ENCODE measurements at regions not wholly inside any gene's neighbourhood (a gene's known extent, or its start where the extent isn't known, plus 50 kb on each side); places are given as distances from the start of the nearest gene placed in this dataset.

- TF ChIP-seq CTCF (conservative IDR thresholded peaks at IDR 0.05; ENCODE audit: low read length): no peak; the same call in 1 of the 2 replicates
- no peak overlapping the region for H3K4me3 ChIP-seq (ENCODE audit: low read length)
- no peak for DNase-seq (ENCODE audit: low read depth)
These were observed 139.2 kb downstream of the CDCA7 start for GRCh38 chr2:173493874-173494273.

GRCh38 chr2:173496746-173497145 is 142.1 kb downstream of the CDCA7 start:
- no peak for TF ChIP-seq CTCF (conservative IDR thresholded peaks at IDR 0.05; ENCODE audit: low read length)
- peak overlapping the region; percentile 31 for H3K4me3 ChIP-seq (ENCODE audit: low read length)
- DNase-seq (ENCODE audit: low read depth): peak; percentile 67

- H3K4me3 ChIP-seq (ENCODE audit: low read length): no peak overlapping the region
- DNase-seq (ENCODE audit: low read depth): no peak
- TF ChIP-seq CTCF (conservative IDR thresholded peaks at IDR 0.05; ENCODE audit: low read length): no peak
These were observed 146.3 kb downstream of the CDCA7 start for GRCh38 chr2:173500953-173501352.

GRCh38 chr2:173502296-173502695 is 147.6 kb downstream of the CDCA7 start:
- no peak for DNase-seq (ENCODE audit: low read depth)
- no peak for TF ChIP-seq CTCF (conservative IDR thresholded peaks at IDR 0.05; ENCODE audit: low read length)
- no peak overlapping the region for H3K4me3 ChIP-seq (ENCODE audit: low read length)

- H3K4me3 ChIP-seq (ENCODE audit: low read length): no peak overlapping the region
- no peak for TF ChIP-seq CTCF (conservative IDR thresholded peaks at IDR 0.05; ENCODE audit: low read length)
- no peak for DNase-seq (ENCODE audit: low read depth)
These were observed 156.7 kb downstream of the CDCA7 start for GRCh38 chr2:173511357-173511756.

GRCh38 chr2:173511942-173512341 is 157.3 kb downstream of the CDCA7 start:
- DNase-seq (ENCODE audit: low read depth): no peak
- H3K4me3 ChIP-seq (ENCODE audit: low read length): no peak overlapping the region
- no peak for TF ChIP-seq CTCF (conservative IDR thresholded peaks at IDR 0.05; ENCODE audit: low read length)

- DNase-seq (ENCODE audit: low read depth): no peak
- no peak for TF ChIP-seq CTCF (conservative IDR thresholded peaks at IDR 0.05; ENCODE audit: low read length)
- no peak overlapping the region for H3K4me3 ChIP-seq (ENCODE audit: low read length)
These were observed 158.5 kb downstream of the CDCA7 start for GRCh38 chr2:173513107-173513727.
